H1 (cell line): ENCODE measurements at regions not wholly inside any gene's neighbourhood (a gene's known extent, or its start where the extent isn't known, plus 50 kb on each side); places are given as distances from the start of the nearest gene placed in this dataset.

Experiments
- CTCF ChIA-PET: fragments of 300-600 bp; sonication (Branson Sonifier 250); formaldehyde crosslinking; loops from one replicate; lab custom pipeline; 2021; ENCODE audit not compliant: partially characterized antibody; lab: Charles Lee
- POLR2A ChIA-PET: fragments of 300-600 bp; sonication (Branson Sonifier 250); formaldehyde crosslinking; loops from one replicate; lab custom pipeline; 2021; ENCODE audit warnings: inconsistent platforms; ENCODE audit not compliant: partially characterized antibody; lab: Charles Lee
- DNase-seq, 2 experiments: peaks; one replicate each; pipeline versions ENCODE4 v3.0.0 to v3.0.0-alpha.2; 2010 to 2022; ENCODE audit warnings: low spot score in 2 of 2, low read depth in 1 of 2, mixed read lengths in 1 of 2
- FAIRE-seq: peaks from 2 replicates; lab custom pipeline; 2011; peaks lifted over from hg19 to GRCh38; lab: Jason Lieb, UNC
- H2AFZ ChIP-seq: 2 replicates; pipeline ENCODE4 v1.8.1; 2012; ENCODE audit warnings: low read length, inconsistent platforms
- H2AK5ac ChIP-seq: 2 replicates; pipeline ENCODE4 v1.6.1; 2013; ENCODE audit warnings: low read depth, low read length
- H2BK120ac ChIP-seq: replicated peaks from 2 replicates; pipeline ENCODE3; 2013; ENCODE audit warnings: low read depth, low read length, inconsistent platforms
- H2BK12ac ChIP-seq: 2 replicates; pipeline ENCODE4 v1.6.1; 2013; ENCODE audit warnings: low read depth, low read length
- H2BK15ac ChIP-seq: 2 replicates; pipeline ENCODE4 v1.6.1; 2013; ENCODE audit warnings: low read length
- H2BK20ac ChIP-seq: 2 replicates; pipeline ENCODE4 v1.6.1; 2013; ENCODE audit warnings: low read length
- H2BK5ac ChIP-seq: 2 replicates; pipeline ENCODE4 v1.6.1; 2013; ENCODE audit warnings: low read depth, low read length
- H3K14ac ChIP-seq: 2 replicates; pipeline ENCODE4 v1.6.1; 2013; ENCODE audit warnings: inconsistent platforms; ENCODE audit not compliant: insufficient read length
- H3K18ac ChIP-seq: 2 replicates; pipeline ENCODE4 v1.6.1; 2013; ENCODE audit warnings: low read length; ENCODE audit errors: extremely low read depth
- H3K23ac ChIP-seq: 2 replicates; pipeline ENCODE4 v1.6.1; 2013; ENCODE audit warnings: inconsistent platforms; ENCODE audit not compliant: insufficient read length
- H3K23me2 ChIP-seq: 2 replicates; pipeline ENCODE4 v1.6.1; 2013; ENCODE audit warnings: low read depth, low read length
- H3K27ac ChIP-seq: 2 replicates; pipeline ENCODE4 v1.6.1; 2011; ENCODE audit warnings: low read depth, low read length, inconsistent platforms
- H3K27me3 ChIP-seq, 4 experiments: replicated peaks in 1 of 4; 1 replicate in 1 of 4; 2 replicates in 3 of 4; pipeline versions ENCODE4 v1.6.1 to v1.8.1; 2011 to 2013; ENCODE audit warnings: low read length in 3 of 4, mild to moderate bottlenecking in 3 of 4, inconsistent platforms in 2 of 4, mixed read lengths in 2 of 4, moderate library complexity in 1 of 4; ENCODE audit not compliant: control insufficient read depth in 3 of 4, insufficient read depth in 3 of 4; ENCODE audit errors: extremely low read depth in 1 of 4
- H3K36me3 ChIP-seq, 4 experiments: 2 replicates each; pipeline versions ENCODE4 v1.6.1 to v1.8.1; 2011 to 2013; ENCODE audit warnings: mild to moderate bottlenecking in 4 of 4, low read length in 3 of 4, moderate library complexity in 2 of 4, control low read depth in 1 of 4, inconsistent platforms in 1 of 4; ENCODE audit not compliant: insufficient read depth in 4 of 4, control insufficient read depth in 2 of 4
- H3K4ac ChIP-seq: replicated peaks from 2 replicates; pipeline ENCODE3; 2013; ENCODE audit warnings: low read length, low read depth, mixed read lengths, inconsistent platforms; ENCODE audit not compliant: insufficient read length
- H3K4me1 ChIP-seq, 4 experiments: replicated peaks in 1 of 4; 1 replicate in 1 of 4; 2 replicates in 3 of 4; pipeline versions ENCODE4 v1.6.1 to v1.8.1; 2011 to 2013; ENCODE audit warnings: low read length in 3 of 4, inconsistent platforms in 2 of 4, mixed read lengths in 1 of 4; ENCODE audit not compliant: insufficient read depth in 4 of 4, control insufficient read depth in 3 of 4
- H3K4me2 ChIP-seq, 2 experiments: 2 replicates each; pipeline versions ENCODE4 v1.6.1 to v1.8.1; 2011 to 2013; ENCODE audit warnings: low read depth in 2 of 2, low read length in 2 of 2, control low read depth in 1 of 2, inconsistent platforms in 1 of 2, mild to moderate bottlenecking in 1 of 2; ENCODE audit not compliant: insufficient read depth in 1 of 2
- H3K4me3 ChIP-seq, 4 experiments: fragments of 200-600, 300-600 bp in 1 of 4; sonication (generic), shearing (Covaris generic), sonication (Bioruptor Twin) in 1 of 4; 2 replicates each; pipeline versions ENCODE4 v1.5.1 to v1.8.1; 2011 to 2016; ENCODE audit warnings: low read length in 4 of 4, low read depth in 3 of 4, control low read depth in 2 of 4, inconsistent platforms in 2 of 4, mild to moderate bottlenecking in 2 of 4, mixed read lengths in 1 of 4, moderate library complexity in 1 of 4; ENCODE audit not compliant: insufficient read depth in 2 of 4; ENCODE audit errors: extremely low read depth in 1 of 4
- H3K56ac ChIP-seq: replicated peaks from 2 replicates; pipeline ENCODE3; 2013; ENCODE audit warnings: low read depth, mild to moderate bottlenecking, mixed read lengths, low read length, inconsistent platforms; ENCODE audit not compliant: insufficient read length
- H3K79me1 ChIP-seq: 2 replicates; pipeline ENCODE4 v1.6.1; 2013; ENCODE audit warnings: low read depth, low read length, control low read depth
- H3K79me2 ChIP-seq, 2 experiments: 2 replicates each; pipeline versions ENCODE4 v1.6.1 to v1.8.1; 2012 to 2013; ENCODE audit warnings: low read length in 2 of 2, mild to moderate bottlenecking in 2 of 2, inconsistent platforms in 1 of 2; ENCODE audit not compliant: insufficient read depth in 2 of 2, control insufficient read depth in 1 of 2
- H3K9ac ChIP-seq, 4 experiments: replicated peaks in 1 of 4; 1 replicate in 1 of 4; 2 replicates in 3 of 4; pipeline versions ENCODE4 v1.6.1 to v1.8.1; 2011 to 2013; ENCODE audit warnings: low read depth in 3 of 4, low read length in 3 of 4, control low read depth in 2 of 4, mild to moderate bottlenecking in 2 of 4, moderate library complexity in 2 of 4, inconsistent platforms in 1 of 4; ENCODE audit errors: extremely low read depth in 1 of 4
- H3K9me3 ChIP-seq, 2 experiments: 2 replicates each; pipeline versions ENCODE4 v1.6.1 to v1.8.1; 2012 to 2013; ENCODE audit warnings: mild to moderate bottlenecking in 2 of 2, moderate library complexity in 2 of 2, control low read depth in 1 of 2, inconsistent platforms in 1 of 2, low read depth in 1 of 2, low read length in 1 of 2, mixed read lengths in 1 of 2; ENCODE audit not compliant: insufficient read depth in 2 of 2
- H4K20me1 ChIP-seq, 2 experiments: replicated peaks in 1 of 2; 2 replicates each; pipeline versions ENCODE3 to v1.8.1; 2011 to 2013; ENCODE audit warnings: inconsistent platforms in 2 of 2, low read length in 2 of 2, mild to moderate bottlenecking in 1 of 2; ENCODE audit not compliant: insufficient read depth in 2 of 2, control insufficient read depth in 1 of 2
- H4K5ac ChIP-seq: 2 replicates; pipeline ENCODE4 v1.6.1; 2013; ENCODE audit warnings: low read length, low read depth, mixed read lengths, inconsistent platforms; ENCODE audit not compliant: insufficient read length
- H4K8ac ChIP-seq: 2 replicates; pipeline ENCODE4 v1.8.0; 2013; ENCODE audit warnings: mild to moderate bottlenecking, moderate library complexity, low read length, inconsistent platforms; ENCODE audit not compliant: insufficient read depth; ENCODE audit errors: extremely low read depth
- H4K91ac ChIP-seq: replicated peaks from 2 replicates; pipeline ENCODE3; 2013; ENCODE audit warnings: low read length, mixed read lengths, inconsistent platforms; ENCODE audit not compliant: insufficient read length
- CBX5 ChIP-seq: fragments of 300-800, 300-1000 bp; sonication (generic); IDR thresholded peaks from 2 replicates; pipeline ENCODE4 v1.7.1; 2016; ENCODE audit warnings: antibody characterized with exemption, low read length, low read depth
- CEBPB ChIP-seq: IDR thresholded peaks from 2 replicates; pipeline ENCODE4 v1.6.1; 2012; ENCODE audit warnings: low read depth, low read length
- CHD2 ChIP-seq: IDR thresholded peaks from 2 replicates; pipeline ENCODE4 v1.6.1; 2012; ENCODE audit warnings: low read length, improper control_type of control experiment
- CREB1 ChIP-seq: IDR thresholded peaks from 2 replicates; pipeline ENCODE4 v1.6.1; 2012; ENCODE audit warnings: inconsistent platforms
- HDAC2 ChIP-seq, 2 experiments: fragments of 300-600 bp in 1 of 2; sonication (generic) in 1 of 2; IDR thresholded peaks; 2 replicates each; pipeline ENCODE4 v1.6.1; 2011 to 2012; ENCODE audit warnings: low read depth in 2 of 2, low read length in 2 of 2, mild to moderate bottlenecking in 2 of 2, moderate library complexity in 2 of 2, borderline replicate concordance in 1 of 2, inconsistent platforms in 1 of 2
- KDM4A ChIP-seq: IDR thresholded peaks from one replicate; pipeline ENCODE4 v1.7.1; 2012; ENCODE audit warnings: low read depth, mild to moderate bottlenecking, moderate library complexity, low read length, inconsistent platforms; ENCODE audit not compliant: severe bottlenecking
- RAD21 ChIP-seq, 2 experiments: IDR thresholded peaks in 1 of 2; conservative IDR thresholded peaks in 1 of 2; 2 replicates each; pipeline ENCODE4 v1.6.1; 2011; ENCODE audit warnings: low read depth in 2 of 2, low read length in 2 of 2, improper control_type of control experiment in 1 of 2, inconsistent platforms in 1 of 2, mild to moderate bottlenecking in 1 of 2, moderate library complexity in 1 of 2
- RXRA ChIP-seq: IDR thresholded peaks from 2 replicates; pipeline ENCODE4 v1.6.1; 2011; ENCODE audit warnings: low read depth, mild to moderate bottlenecking, low read length, moderate library complexity; ENCODE audit not compliant: insufficient read depth
- SP4 ChIP-seq: IDR thresholded peaks from 2 replicates; pipeline ENCODE4 v1.6.1; 2012; ENCODE audit warnings: low read length, inconsistent platforms
- TCF12 ChIP-seq: IDR thresholded peaks from 2 replicates; pipeline ENCODE4 v1.6.1; 2011; ENCODE audit warnings: low read depth, mild to moderate bottlenecking, low read length
- WGBS, 2 experiments: shearing (Covaris generic) in 1 of 2; methylation state at CpG; one replicate each; pipeline versions ENCODE4 v1.1.6 to v1.1.7; 2013 to 2015; ENCODE audit warnings: low lambda C conversion rate in 2 of 2, mixed read lengths in 2 of 2, inconsistent platforms in 1 of 2, low coverage in 1 of 2, missing lambda C conversion rate in 1 of 2; ENCODE audit not compliant: insufficient replicate concordance in 2 of 2, insufficient coverage in 1 of 2, insufficient read length in 1 of 2; ENCODE audit errors: extremely low coverage in 1 of 2, missing lambda C conversion rate in 1 of 2; 5-methylcytosine and 5-hydroxymethylcytosine counted together

GRCh38 chr10:47245731-47246350 lies 54.2 kb upstream of the GDF10 start:
- Histone ChIP-seq H3K14ac (no peak overlapping the region), H4K8ac (no peak overlapping the region), H3K18ac (no peak overlapping the region), H2BK5ac (no peak overlapping the region), H3K4me3 (no peak overlapping the region), H2AK5ac (no peak overlapping the region), H2AFZ (no peak overlapping the region), H3K27ac (no peak overlapping the region)
- ChIA-PET POLR2A (no interaction called here), CTCF (interaction anchor here (0.8 to 2.3 kb wide), 4 partner anchors 9 to 64 kb away, joined by 3 to 6 read pairs (median 4); no protein-coding TSS in a partner anchor)
- TF ChIP-seq RAD21 (IDR thresholded peaks at IDR 0.05 in 1 of 2, conservative IDR thresholded peaks at IDR 0.05 in 1 of 2; ENCODE audit: low read depth in 2 of 2, low read length in 2 of 2) = no peak
- TF ChIP-seq TCF12 = no peak
- TF ChIP-seq SP4 = no peak
- no peak for TF ChIP-seq KDM4A
- TF ChIP-seq CEBPB = no peak
- TF ChIP-seq CHD2 = no peak
- no peak for TF ChIP-seq RXRA
- TF ChIP-seq HDAC2 (IDR thresholded peaks at IDR 0.05; ENCODE audit: borderline replicate concordance in 1 of 2, low read depth in 2 of 2, low read length in 2 of 2) = no peak
- TF ChIP-seq CREB1 = no peak
- no peak for TF ChIP-seq CBX5
- TF ChIP-seq, all 59 proteins: peak for 0
- H2BK20ac ChIP-seq = no peak overlapping the region
- no peak overlapping the region for H4K5ac ChIP-seq
- no peaks in the 10 kb centered on the region for H3K36me3 ChIP-seq
- no peak overlapping the region for H3K56ac ChIP-seq
- no peak overlapping the region for H2BK12ac ChIP-seq
- no peak overlapping the region for H3K4ac ChIP-seq
- no peak overlapping the region for H3K4me2 ChIP-seq
- no peak overlapping the region for H4K91ac ChIP-seq
- no peak overlapping the region for H3K23ac ChIP-seq
- FAIRE-seq (no peak), DNase-seq (no peak)
- H3K79me2 ChIP-seq = no peaks in the 10 kb centered on the region
- no peaks in the 10 kb centered on the region; a peak in 1 of 7 replicates for H3K27me3 ChIP-seq
- H3K79me1 ChIP-seq = peaks cover 2% of the 10 kb centered on the region; the same call in 1 of the 2 replicates
- H3K23me2 ChIP-seq = no peaks in the 10 kb centered on the region
- H4K20me1 ChIP-seq = no peaks in the 10 kb centered on the region
- H2BK15ac ChIP-seq = no peak overlapping the region
- no peak overlapping the region for H2BK120ac ChIP-seq
- H3K9ac ChIP-seq = no peak overlapping the region
- H3K9me3 ChIP-seq = no peaks in the 10 kb centered on the region
- WGBS, 2 experiments = 89% methylated on average over 6 of the region's 6 CpGs; no CpG with 5 or more reads in 1 of the 2 experiments
- peaks cover 0 to 2% (median 0%) of the 10 kb centered on the region in 4 experiments; a peak in 1 of 7 replicates for H3K4me1 ChIP-seq
